NCI-H2081 (cell line): ENCODE measurements at regions not wholly inside any gene's neighbourhood (a gene's known extent, or its start where the extent isn't known, plus 50 kb on each side); places are given as distances from the start of the nearest gene placed in this dataset.

ENCODE experiments used
- DNase-seq, 2 experiments: peaks; one replicate each; lab custom pipeline; 2025; lab: John Stamatoyannopoulos, UW

- no peak for DNase-seq
Measured at GRCh38 chr2:788227-789032, 111.2 kb upstream of the TMEM18 start.

GRCh38 chr2:784753-785152, 107.5 kb upstream of the TMEM18 start:
- no peak for DNase-seq

- DNase-seq = no peak
Measured at GRCh38 chr2:780581-780980, 103.4 kb upstream of the TMEM18 start.

- no peak for DNase-seq
Measured at GRCh38 chr2:780002-780401, 102.8 kb upstream of the TMEM18 start.

- DNase-seq = no peak
Measured at GRCh38 chr2:778731-779350, 101.6 kb upstream of the TMEM18 start.

- DNase-seq = no peak
Measured at GRCh38 chr2:777546-777945, 100.3 kb upstream of the TMEM18 start.

GRCh38 chr2:777051-777450, 99.8 kb upstream of the TMEM18 start:
- no peak for DNase-seq

- DNase-seq = no peak
Measured at GRCh38 chr2:776487-776886, 99.3 kb upstream of the TMEM18 start.

- DNase-seq = no peak
Measured at GRCh38 chr2:776038-776437, 98.8 kb upstream of the TMEM18 start.

- DNase-seq = peak in 1 of 2 experiments; percentile 13
Measured at GRCh38 chr2:774436-774835, 97.2 kb upstream of the TMEM18 start.

GRCh38 chr2:773256-774160, 96.3 kb upstream of the TMEM18 start:
- no peak for DNase-seq

GRCh38 chr2:771538-771937, 94.3 kb upstream of the TMEM18 start:
- no peak for DNase-seq

- no peak for DNase-seq
Measured at GRCh38 chr2:770776-771175, 93.6 kb upstream of the TMEM18 start.

- no peak for DNase-seq
Measured at GRCh38 chr2:769771-770170, 92.6 kb upstream of the TMEM18 start.

- peak; percentile 32 to 73 for DNase-seq
Measured at GRCh38 chr2:768451-768850, 91.2 kb upstream of the TMEM18 start.

GRCh38 chr2:767944-768343, 90.7 kb upstream of the TMEM18 start:
- DNase-seq = no peak

- peak; percentile 18 to 53 for DNase-seq
Measured at GRCh38 chr2:767440-767839, 90.2 kb upstream of the TMEM18 start.

- no peak for DNase-seq
Measured at GRCh38 chr2:766255-766654, 89.0 kb upstream of the TMEM18 start.

GRCh38 chr2:765369-765768, 88.2 kb upstream of the TMEM18 start:
- DNase-seq = no peak

GRCh38 chr2:763766-764525, 86.7 kb upstream of the TMEM18 start:
- no peak for DNase-seq

- no peak for DNase-seq
Measured at GRCh38 chr2:762646-763045, 85.4 kb upstream of the TMEM18 start.

- no peak for DNase-seq
Measured at GRCh38 chr2:761384-761783, 84.2 kb upstream of the TMEM18 start.
